GM23338 (cell line): ENCODE measurements at regions not wholly inside any gene's neighbourhood (a gene's known extent, or its start where the extent isn't known, plus 50 kb on each side); places are given as distances from the start of the nearest gene placed in this dataset.
"Not testable (repeated sequence)": the region's sequence is repeated elsewhere in the genome, so short reads cannot be mapped to it uniquely, and the experiment has no call there.

Experiments
- ATAC-seq: fragments of 200-7000 bp; cut with Tn5 transposase; 3 replicates; pipeline ENCODE4 v1.9.1; 2020
- DNase-seq: peaks from one replicate; pipeline ENCODE4 v3.0.0-alpha.2; 2015; ENCODE audit warnings: low spot score
- H2AFZ ChIP-seq: fragments of 200-600 bp; sonication (generic); 2 replicates; pipeline ENCODE4 v1.8.0; 2016; ENCODE audit warnings: antibody characterized with exemption, mild to moderate bottlenecking, moderate library complexity
- H3F3A ChIP-seq: fragments of 200-600 bp; sonication (generic); replicated peaks from 2 replicates; pipeline ENCODE4 v1.8.0; 2017; ENCODE audit warnings: antibody characterized with exemption, mixed run types, low read depth
- H3K27ac ChIP-seq: fragments of 200-600 bp; sonication (generic); 2 replicates; pipeline ENCODE4 v1.6.1; 2016; ENCODE audit warnings: low read depth
- H3K27me3 ChIP-seq: fragments of 200-600 bp; sonication (generic); 2 replicates; pipeline ENCODE4 v1.8.0; 2016; ENCODE audit warnings: mild to moderate bottlenecking, mixed run types, moderate library complexity; ENCODE audit not compliant: insufficient read depth
- H3K36me3 ChIP-seq: fragments of 200-600 bp; sonication (generic); 2 replicates; pipeline ENCODE4 v1.8.0; 2016; ENCODE audit warnings: mild to moderate bottlenecking; ENCODE audit not compliant: insufficient read depth
- H3K4me1 ChIP-seq: fragments of 200-600 bp; sonication (generic); 2 replicates; pipeline ENCODE4 v1.8.0; 2016; ENCODE audit warnings: mild to moderate bottlenecking, moderate library complexity; ENCODE audit not compliant: insufficient read depth
- H3K4me2 ChIP-seq: fragments of 200-600 bp; sonication (generic); 2 replicates; pipeline ENCODE4 v1.7.1; 2017; ENCODE audit warnings: mixed run types
- H3K4me3 ChIP-seq: fragments of 200-600 bp; sonication (generic); 2 replicates; pipeline ENCODE4 v1.6.1; 2016; ENCODE audit warnings: mixed run types
- H3K79me2 ChIP-seq: fragments of 200-600 bp; sonication (generic); replicated peaks from 2 replicates; pipeline ENCODE4 v1.8.0; 2017; ENCODE audit warnings: mild to moderate bottlenecking; ENCODE audit not compliant: insufficient read depth
- H3K9me2 ChIP-seq: fragments of 200-600 bp; sonication (generic); 2 replicates; pipeline ENCODE4 v1.8.0; 2017; ENCODE audit not compliant: insufficient read depth
- H4K20me1 ChIP-seq: fragments of 200-600 bp; sonication (generic); replicated peaks from 2 replicates; pipeline ENCODE4 v1.8.0; 2017; ENCODE audit warnings: mild to moderate bottlenecking; ENCODE audit not compliant: insufficient read depth
- H3K27ac Mint-ChIP-seq: 2 replicates; pipeline ENCODE4 v1.8.0; 2020; ENCODE audit warnings: inconsistent platforms, mild to moderate bottlenecking, moderate library complexity, mixed read lengths
- H3K27me3 Mint-ChIP-seq: 3 replicates; pipeline ENCODE4 v1.8.0; 2022; ENCODE audit warnings: low read depth, mild to moderate bottlenecking, moderate library complexity, mixed read lengths, inconsistent platforms; ENCODE audit not compliant: insufficient read depth, poor library complexity
- H3K36me3 Mint-ChIP-seq: 3 replicates; pipeline ENCODE4 v1.8.0; 2021; ENCODE audit warnings: low read depth, mild to moderate bottlenecking, inconsistent platforms, moderate library complexity, mixed read lengths
- H3K4me1 Mint-ChIP-seq: 3 replicates; pipeline ENCODE4 v1.8.0; 2020; ENCODE audit warnings: mild to moderate bottlenecking, inconsistent platforms, mixed read lengths
- H3K4me3 Mint-ChIP-seq: 3 replicates; pipeline ENCODE4 v1.8.0; 2021; ENCODE audit warnings: moderate library complexity, mild to moderate bottlenecking, inconsistent platforms, mixed read lengths
- H3K9me3 Mint-ChIP-seq: 3 replicates; pipeline ENCODE4 v1.8.0; 2020; ENCODE audit warnings: moderate library complexity, mild to moderate bottlenecking, inconsistent platforms, mixed read lengths
- CTCF ChIP-seq, 2 experiments: fragments of 200-600 bp in 1 of 2; sonication (generic) in 1 of 2; conservative IDR thresholded peaks; 2 replicates each; pipeline versions ENCODE4 v1.5.1 to v1.6.1; 2016 to 2017; ENCODE audit warnings: antibody characterized with exemption in 2 of 2, low read depth in 2 of 2, mild to moderate bottlenecking in 2 of 2, moderate library complexity in 1 of 2
- EZH2 ChIP-seq: fragments of 200-600 bp; sonication (generic); IDR thresholded peaks from one replicate; pipeline ENCODE4 v1.8.0; 2017; ENCODE audit warnings: antibody characterized with exemption, mild to moderate bottlenecking, low read depth; ENCODE audit not compliant: unreplicated experiment
- POLR2AphosphoS5 ChIP-seq: IDR thresholded peaks from 2 replicates; pipeline ENCODE4 v1.6.1; 2016; ENCODE audit warnings: antibody characterized with exemption, low read depth

GRCh38 chr10:55800602-55801352 lies 560.3 kb downstream of the ZWINT start:
- Histone ChIP-seq H3K36me3 (no peaks in the 10 kb centered on the region), H3K27me3 (no peaks in the 10 kb centered on the region), H4K20me1 (no peaks in the 10 kb centered on the region), H3K27ac (no peak overlapping the region), H3K79me2 (no peaks in the 10 kb centered on the region), H3F3A (no peaks in the 10 kb centered on the region), H3K4me3 (no peak overlapping the region), H2AFZ (no peak overlapping the region), H3K9me2 (no peaks in the 10 kb centered on the region), H3K4me1 (peaks cover 7% of the 10 kb centered on the region), H3K4me2 (no peak overlapping the region)
- Mint-ChIP-seq H3K4me3 (no peak overlapping the region), H3K9me3 (no peaks in the 10 kb centered on the region), H3K36me3 (no peaks in the 10 kb centered on the region), H3K27me3 (no peaks in the 10 kb centered on the region), H3K4me1 (peaks cover 15% of the 10 kb centered on the region; the same call in 2 of the 3 replicates), H3K27ac (no peak overlapping the region)
- no peak for TF ChIP-seq POLR2AphosphoS5
- DNase-seq, result no peak
- no peak for ATAC-seq

DNA sequence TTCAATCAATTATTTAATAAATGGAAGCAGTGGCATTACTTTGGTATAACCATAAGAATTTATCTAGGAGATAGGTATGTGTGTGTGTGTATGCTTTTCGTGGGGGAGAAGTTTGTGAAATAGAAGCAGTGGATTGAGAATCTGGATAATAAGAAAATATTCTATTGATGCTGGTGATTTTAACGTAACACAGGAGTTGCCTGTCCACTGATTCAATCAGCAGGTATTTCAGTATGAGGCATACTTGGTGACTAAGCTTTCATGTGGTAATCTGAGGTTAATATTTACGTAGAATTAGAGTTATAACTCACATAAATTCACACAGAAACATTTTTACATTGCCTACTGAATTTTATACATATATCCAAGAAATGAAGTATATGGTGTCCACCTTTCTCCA lies 568.0 kb downstream of the ZWINT start:
- Mint-ChIP-seq H3K4me1 (peaks cover 16% of the 10 kb centered on the region; the same call in 2 of the 3 replicates), H3K27ac (no peak overlapping the region), H3K27me3 (no peaks in the 10 kb centered on the region), H3K9me3 (peaks cover 5% of the 10 kb centered on the region; the same call in 2 of the 3 replicates), H3K36me3 (no peaks in the 10 kb centered on the region), H3K4me3 (no peak overlapping the region)
- H2AFZ ChIP-seq, result no peak overlapping the region
- H3K4me2 ChIP-seq, result no peak overlapping the region
- no peak overlapping the region for H3K4me3 ChIP-seq
- no peak for ATAC-seq
- H3K27ac ChIP-seq, result no peak overlapping the region
- H3K27me3 ChIP-seq, result no peaks in the 10 kb centered on the region
- DNase-seq, result no peak
- H4K20me1 ChIP-seq, result no peaks in the 10 kb centered on the region
- peaks cover 7% of the 10 kb centered on the region for H3K4me1 ChIP-seq
- H3F3A ChIP-seq, result no peaks in the 10 kb centered on the region
- TF ChIP-seq CTCF (conservative IDR thresholded peaks at IDR 0.05; ENCODE audit: low read depth in 2 of 2) (no peak), EZH2 (no peak)
- no peaks in the 10 kb centered on the region for H3K9me2 ChIP-seq
- no peaks in the 10 kb centered on the region for H3K36me3 ChIP-seq
- H3K79me2 ChIP-seq, result no peaks in the 10 kb centered on the region

GRCh38 chr10:55790276-55790675 lies 570.8 kb downstream of the ZWINT start:
- not testable (repeated sequence) for H3K4me2 ChIP-seq, H2AFZ ChIP-seq, H4K20me1 ChIP-seq, H3F3A ChIP-seq, H3K9me3 Mint-ChIP-seq, H3K36me3 ChIP-seq, H3K27me3 Mint-ChIP-seq, H3K79me2 ChIP-seq, H3K27ac ChIP-seq, H3K4me3 Mint-ChIP-seq, DNase-seq, H3K27me3 ChIP-seq, H3K27ac Mint-ChIP-seq, H3K4me1 ChIP-seq, H3K4me3 ChIP-seq, H3K4me1 Mint-ChIP-seq, H3K9me2 ChIP-seq, ATAC-seq, H3K36me3 Mint-ChIP-seq
